ENCODE measurements at regions not wholly inside any gene's neighbourhood (a gene's known extent, or its start where the extent isn't known, plus 50 kb on each side); places are given as distances from the start of the nearest gene placed in this dataset.
A peak's percentile ranks its signal among the peaks of the same experiment; 100 is the strongest.

GRCh38 chr4:20496068-20496467 is 204.2 kb upstream of the PACRGL start:
- Mint-ChIP-seq H3K4me3 (no peak overlapping the region), H3K4me1 (no peaks in the 10 kb centered on the region), H3K27me3 (ENCODE audit: low read depth, poor library complexity) (peaks cover 3% of the 10 kb centered on the region)

GRCh38 chr4:20504146-20504545 is 196.1 kb upstream of the PACRGL start:
- peaks cover under 1% of the 10 kb centered on the region for H3K36me3 Mint-ChIP-seq (ENCODE audit: low read depth)
- no peak for TF ChIP-seq CTCF (IDR thresholded peaks at IDR 0.05)
- no peak overlapping the region for H3K27ac Mint-ChIP-seq
- DNase-seq = no peak
- peaks cover 3% of the 10 kb centered on the region for H3K4me1 Mint-ChIP-seq
- H3K4me3 Mint-ChIP-seq = no peak overlapping the region
- no peaks in the 10 kb centered on the region for H3K27me3 Mint-ChIP-seq (ENCODE audit: low read depth, poor library complexity)
- no peaks in the 10 kb centered on the region for H3K9me3 Mint-ChIP-seq

More at GRCh38 chr4:20496068-20496467, 204.2 kb upstream of the PACRGL start:
- Mint-ChIP-seq H3K9me3 (no peaks in the 10 kb centered on the region), H3K36me3 (ENCODE audit: low read depth) (peaks cover 22% of the 10 kb centered on the region), H3K27ac (no peak overlapping the region)
- no peak for DNase-seq
- no peak for TF ChIP-seq CTCF (IDR thresholded peaks at IDR 0.05)

- H3K27me3 Mint-ChIP-seq (ENCODE audit: low read depth, poor library complexity) = no peaks in the 10 kb centered on the region
- no peaks in the 10 kb centered on the region for H3K36me3 Mint-ChIP-seq (ENCODE audit: low read depth)
- no peak overlapping the region for H3K4me3 Mint-ChIP-seq
- TF ChIP-seq CTCF (IDR thresholded peaks at IDR 0.05) = no peak
- no peaks in the 10 kb centered on the region for H3K9me3 Mint-ChIP-seq
- DNase-seq = no peak
- peaks cover 3% of the 10 kb centered on the region for H3K4me1 Mint-ChIP-seq
- H3K27ac Mint-ChIP-seq = peak overlapping the region; percentile 2
Measured at GRCh38 chr4:20505927-20506326, 194.3 kb upstream of the PACRGL start.

GRCh38 chr4:20506827-20507226 is 193.4 kb upstream of the PACRGL start:
- no peak overlapping the region for H3K27ac Mint-ChIP-seq
- no peak for TF ChIP-seq CTCF (IDR thresholded peaks at IDR 0.05)
- no peaks in the 10 kb centered on the region for H3K9me3 Mint-ChIP-seq
- H3K27me3 Mint-ChIP-seq (ENCODE audit: low read depth, poor library complexity) = no peaks in the 10 kb centered on the region
- no peak for DNase-seq
- no peak overlapping the region for H3K4me3 Mint-ChIP-seq
- no peaks in the 10 kb centered on the region for H3K36me3 Mint-ChIP-seq (ENCODE audit: low read depth)
- H3K4me1 Mint-ChIP-seq = peaks cover 3% of the 10 kb centered on the region

GRCh38 chr4:20509315-20509714 is 190.9 kb upstream of the PACRGL start:
- H3K4me1 Mint-ChIP-seq = no peaks in the 10 kb centered on the region
- H3K27me3 Mint-ChIP-seq (ENCODE audit: low read depth, poor library complexity) = no peaks in the 10 kb centered on the region
- no peaks in the 10 kb centered on the region for H3K9me3 Mint-ChIP-seq
- DNase-seq = no peak
- H3K4me3 Mint-ChIP-seq = no peak overlapping the region
- TF ChIP-seq CTCF (IDR thresholded peaks at IDR 0.05) = no peak
- peak overlapping the region; percentile 83 for H3K27ac Mint-ChIP-seq
- peaks cover 4% of the 10 kb centered on the region for H3K36me3 Mint-ChIP-seq (ENCODE audit: low read depth)

GRCh38 chr4:20512033-20512792 is 188.0 kb upstream of the PACRGL start:
- DNase-seq = no peak
- H3K27ac Mint-ChIP-seq = peak overlapping the region; percentile 76
- no peak overlapping the region for H3K4me3 Mint-ChIP-seq
- TF ChIP-seq CTCF (IDR thresholded peaks at IDR 0.05) = no peak
- no peaks in the 10 kb centered on the region for H3K9me3 Mint-ChIP-seq
- H3K4me1 Mint-ChIP-seq = no peaks in the 10 kb centered on the region
- H3K36me3 Mint-ChIP-seq (ENCODE audit: low read depth) = peaks cover 4% of the 10 kb centered on the region
- H3K27me3 Mint-ChIP-seq (ENCODE audit: low read depth, poor library complexity) = no peaks in the 10 kb centered on the region
